Progenitor cell of endocrine pancreas (in vitro differentiated cells): ENCODE measurements at regions not wholly inside any gene's neighbourhood (a gene's known extent, or its start where the extent isn't known, plus 50 kb on each side); places are given as distances from the start of the nearest gene placed in this dataset.

Source experiments
- DNase-seq: peaks from one replicate; pipeline ENCODE4 v3.0.0; 2021; ENCODE audit warnings: low spot score; ENCODE audit not compliant: unreplicated experiment
- H3K27ac Mint-ChIP-seq: 2 replicates; pipeline ENCODE4 v1.8.0; 2021; ENCODE audit warnings: mild to moderate bottlenecking, moderate library complexity, mixed read lengths
- H3K27me3 Mint-ChIP-seq: 2 replicates; pipeline ENCODE4 v1.8.0; 2021; ENCODE audit warnings: mixed read lengths
- H3K36me3 Mint-ChIP-seq: 2 replicates; pipeline ENCODE4 v1.8.0; 2022; ENCODE audit warnings: mixed read lengths; ENCODE audit not compliant: insufficient read depth
- H3K4me1 Mint-ChIP-seq: 2 replicates; pipeline ENCODE4 v1.8.0; 2021; ENCODE audit warnings: low read depth, mixed read lengths
- H3K4me3 Mint-ChIP-seq: 2 replicates; pipeline ENCODE4 v1.8.0; 2021; ENCODE audit warnings: low read depth, mild to moderate bottlenecking, moderate library complexity, mixed read lengths
- H3K9me3 Mint-ChIP-seq: 2 replicates; pipeline ENCODE4 v1.8.0; 2021; ENCODE audit warnings: low read depth, mixed read lengths
- TF ChIP-seq, protein P1 (sequence below): fragments of 200-600 bp; sonication (generic); IDR thresholded peaks from one replicate; pipeline ENCODE4 v1.5.0; 2021; ENCODE audit warnings: antibody characterized with exemption, mild to moderate bottlenecking; ENCODE audit not compliant: unreplicated experiment

DNA sequence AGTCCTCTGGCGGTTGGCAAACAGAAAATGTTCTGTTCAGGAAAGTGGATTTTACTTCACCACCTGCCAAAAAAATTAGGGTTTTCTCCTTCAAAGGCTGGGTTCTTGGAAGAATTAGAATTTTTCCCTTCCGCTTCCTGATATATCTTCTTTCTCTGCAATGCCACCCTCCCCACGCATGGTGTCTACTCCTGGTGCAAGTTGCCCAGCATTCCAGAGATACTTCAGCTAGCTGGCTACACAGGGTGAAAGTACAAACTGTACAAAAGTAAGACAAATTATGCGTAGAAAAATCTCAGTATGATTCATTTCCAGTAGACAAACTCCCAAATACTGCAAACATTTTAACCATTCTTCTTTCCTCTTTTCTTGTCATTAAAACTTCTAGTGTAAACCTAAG is 430.1 kb upstream of the ESRRG start:
- peaks cover 18% of the 10 kb centered on the region for H3K27me3 Mint-ChIP-seq
- H3K36me3 Mint-ChIP-seq: peaks cover 2% of the 10 kb centered on the region
- peaks cover 8% of the 10 kb centered on the region for H3K9me3 Mint-ChIP-seq
- TF ChIP-seq, protein P1, sequence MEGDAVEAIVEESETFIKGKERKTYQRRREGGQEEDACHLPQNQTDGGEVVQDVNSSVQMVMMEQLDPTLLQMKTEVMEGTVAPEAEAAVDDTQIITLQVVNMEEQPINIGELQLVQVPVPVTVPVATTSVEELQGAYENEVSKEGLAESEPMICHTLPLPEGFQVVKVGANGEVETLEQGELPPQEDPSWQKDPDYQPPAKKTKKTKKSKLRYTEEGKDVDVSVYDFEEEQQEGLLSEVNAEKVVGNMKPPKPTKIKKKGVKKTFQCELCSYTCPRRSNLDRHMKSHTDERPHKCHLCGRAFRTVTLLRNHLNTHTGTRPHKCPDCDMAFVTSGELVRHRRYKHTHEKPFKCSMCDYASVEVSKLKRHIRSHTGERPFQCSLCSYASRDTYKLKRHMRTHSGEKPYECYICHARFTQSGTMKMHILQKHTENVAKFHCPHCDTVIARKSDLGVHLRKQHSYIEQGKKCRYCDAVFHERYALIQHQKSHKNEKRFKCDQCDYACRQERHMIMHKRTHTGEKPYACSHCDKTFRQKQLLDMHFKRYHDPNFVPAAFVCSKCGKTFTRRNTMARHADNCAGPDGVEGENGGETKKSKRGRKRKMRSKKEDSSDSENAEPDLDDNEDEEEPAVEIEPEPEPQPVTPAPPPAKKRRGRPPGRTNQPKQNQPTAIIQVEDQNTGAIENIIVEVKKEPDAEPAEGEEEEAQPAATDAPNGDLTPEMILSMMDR: no peak
- no peak overlapping the region for H3K27ac Mint-ChIP-seq
- H3K4me1 Mint-ChIP-seq: peaks cover 3% of the 10 kb centered on the region
- no peak overlapping the region for H3K4me3 Mint-ChIP-seq
- no peak for DNase-seq

DNA sequence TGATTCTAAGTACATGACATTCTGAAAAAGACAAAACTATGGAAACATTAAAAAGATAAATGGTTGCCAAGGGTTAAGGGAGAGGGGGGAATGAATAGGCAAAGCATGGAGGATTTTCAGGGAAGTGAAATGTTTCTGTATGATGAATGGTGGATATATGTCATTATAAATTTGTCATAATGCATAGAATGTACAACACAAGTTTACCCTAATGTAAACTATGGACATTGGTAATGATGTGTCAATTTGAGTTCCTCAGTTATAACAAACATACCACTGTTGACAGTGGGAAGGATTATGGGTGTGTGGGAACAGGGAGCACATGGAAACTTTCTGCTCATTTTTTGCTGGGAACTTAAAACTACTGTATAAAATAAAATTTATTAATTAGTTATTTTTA is 427.1 kb upstream of the ESRRG start:
- H3K27ac Mint-ChIP-seq: no peak overlapping the region
- H3K27me3 Mint-ChIP-seq: peaks cover 14% of the 10 kb centered on the region
- peaks cover 8% of the 10 kb centered on the region for H3K9me3 Mint-ChIP-seq
- peaks cover 2% of the 10 kb centered on the region for H3K36me3 Mint-ChIP-seq
- no peak overlapping the region for H3K4me3 Mint-ChIP-seq
- DNase-seq: no peak
- peaks cover 3% of the 10 kb centered on the region for H3K4me1 Mint-ChIP-seq
- TF ChIP-seq, protein P1: no peak

DNA sequence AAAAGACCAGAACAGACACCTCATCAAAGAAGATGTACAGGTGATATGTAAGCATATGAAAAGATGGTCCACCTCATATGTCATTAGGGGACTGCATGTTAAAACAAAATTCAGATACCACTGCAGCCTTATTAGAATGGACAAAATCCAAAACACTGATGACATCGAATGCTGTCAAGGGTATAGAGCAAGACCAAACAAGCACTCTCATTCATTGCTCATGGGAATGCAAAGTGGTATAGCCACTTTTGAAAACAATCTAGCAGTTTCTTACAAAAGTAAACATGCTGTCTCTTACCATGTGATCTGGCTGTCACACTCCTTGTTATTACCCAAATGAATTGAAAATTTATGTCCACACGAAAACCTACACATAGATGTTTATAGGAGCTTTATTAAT is 426.6 kb upstream of the ESRRG start:
- no peak for DNase-seq
- no peak overlapping the region for H3K4me3 Mint-ChIP-seq
- H3K27ac Mint-ChIP-seq: no peak overlapping the region
- peaks cover 20% of the 10 kb centered on the region for H3K27me3 Mint-ChIP-seq
- peaks cover 2% of the 10 kb centered on the region for H3K36me3 Mint-ChIP-seq
- H3K4me1 Mint-ChIP-seq: peaks cover 3% of the 10 kb centered on the region
- H3K9me3 Mint-ChIP-seq: peaks cover 8% of the 10 kb centered on the region
- TF ChIP-seq, protein P1: no peak

DNA sequence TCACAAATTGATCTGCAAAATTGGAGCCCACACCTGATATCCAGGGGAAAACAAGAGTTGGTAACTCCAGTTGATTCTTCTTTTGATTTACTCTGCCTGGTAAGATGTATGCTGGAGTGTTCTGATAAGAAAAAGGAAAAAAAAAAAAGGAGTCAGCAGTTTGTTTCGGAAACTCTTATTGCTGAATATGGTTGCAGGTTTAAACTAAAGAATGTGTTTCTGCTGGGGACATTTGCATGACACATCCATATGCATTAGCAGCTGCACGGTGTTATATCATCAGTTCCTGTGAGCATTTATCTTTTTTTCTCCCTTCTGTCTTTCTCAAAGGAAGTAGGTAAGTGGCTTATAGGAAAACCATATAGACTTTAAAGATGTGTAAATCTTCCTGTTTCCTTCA is 418.5 kb upstream of the ESRRG start:
- Mint-ChIP-seq H3K27me3 (peaks cover 81% of the 10 kb centered on the region), H3K36me3 (no peaks in the 10 kb centered on the region), H3K4me1 (peaks cover 11% of the 10 kb centered on the region), H3K9me3 (no peaks in the 10 kb centered on the region), H3K27ac (no peak overlapping the region), H3K4me3 (no peak overlapping the region)
- DNase-seq: no peak
- TF ChIP-seq, protein P1: no peak

DNA sequence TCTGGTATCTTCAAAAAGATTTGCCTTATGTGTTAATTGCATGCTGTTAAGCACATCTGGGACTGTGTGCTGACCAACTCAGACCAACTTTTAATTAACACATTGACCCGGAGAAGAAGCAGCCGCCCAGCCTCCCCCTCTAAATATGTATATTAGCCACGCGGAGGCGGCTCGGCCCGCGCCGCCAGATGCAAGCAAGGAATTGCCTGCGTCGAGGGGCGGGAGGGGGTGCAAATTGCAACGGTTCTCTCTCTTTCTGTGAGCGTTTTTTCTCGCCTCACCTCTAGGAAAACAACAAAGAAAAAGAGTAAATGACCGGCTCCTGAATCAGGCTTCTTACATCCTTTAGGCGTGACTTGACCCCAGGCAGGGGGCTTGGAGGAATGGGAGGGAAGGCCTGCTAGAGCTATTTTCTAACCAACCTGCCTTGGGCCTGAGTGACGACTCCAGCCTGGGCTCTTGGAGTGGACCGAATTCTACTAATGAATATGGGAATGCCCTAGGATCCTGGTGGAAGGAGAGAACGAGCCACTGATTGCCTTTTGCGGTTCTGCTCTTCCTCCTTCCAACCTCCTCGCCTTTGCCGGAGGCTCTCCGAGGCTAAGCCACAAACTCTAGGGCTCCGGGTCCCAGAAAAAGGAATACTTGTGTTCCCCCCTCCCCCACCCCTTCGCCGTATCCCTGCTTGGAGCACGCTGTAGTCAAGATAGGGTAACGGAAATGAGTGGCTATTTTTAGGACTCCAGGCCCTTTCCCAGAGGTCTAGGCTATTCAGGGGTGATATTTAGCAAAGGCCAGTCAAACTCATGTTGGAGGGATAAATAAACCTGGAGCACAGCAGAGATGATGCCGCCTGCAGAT is 417.0 kb upstream of the ESRRG start:
- peaks cover 93% of the 10 kb centered on the region for H3K27me3 Mint-ChIP-seq
- H3K4me1 Mint-ChIP-seq: peaks cover 18% of the 10 kb centered on the region

More for the DNA sequence above, 417.0 kb upstream of the ESRRG start:
- TF ChIP-seq, protein P1: no peak
- no peak for DNase-seq
- Mint-ChIP-seq H3K27ac (no peak overlapping the region), H3K9me3 (no peaks in the 10 kb centered on the region), H3K36me3 (no peaks in the 10 kb centered on the region), H3K4me3 (peak overlapping the region; percentile 37)
